GM18517 (cell line): ENCODE measurements at regions not wholly inside any gene's neighbourhood (a gene's known extent, or its start where the extent isn't known, plus 50 kb on each side); places are given as distances from the start of the nearest gene placed in this dataset.

Experiments used
- ATAC-seq: cut with Tn5 transposase; IDR thresholded peaks from one replicate; pipeline ENCODE4 v1.9.1; 2021; ENCODE audit warnings: mild to moderate bottlenecking, moderate library complexity; ENCODE audit not compliant: unreplicated experiment

DNA sequence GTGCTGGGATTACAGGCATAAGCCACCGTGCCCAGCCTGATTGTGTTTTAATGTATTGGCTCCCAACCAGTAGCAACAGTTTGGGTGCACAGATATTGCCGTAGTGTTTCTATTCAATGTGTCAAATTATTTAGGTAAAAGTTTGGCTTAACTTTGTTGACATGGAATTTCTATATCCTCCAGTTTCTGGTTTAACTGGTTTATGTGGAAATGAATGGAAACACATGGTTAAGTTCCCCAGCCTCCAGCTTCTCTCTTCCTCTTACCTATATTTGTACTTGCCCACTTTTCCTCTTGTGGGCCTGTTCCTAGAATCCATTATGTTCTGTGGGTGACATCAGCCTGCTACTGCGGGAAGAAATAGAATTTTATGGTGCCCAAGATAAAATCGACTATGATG, 53.9 kb upstream of the ESR1 start:
- no peak for ATAC-seq

DNA sequence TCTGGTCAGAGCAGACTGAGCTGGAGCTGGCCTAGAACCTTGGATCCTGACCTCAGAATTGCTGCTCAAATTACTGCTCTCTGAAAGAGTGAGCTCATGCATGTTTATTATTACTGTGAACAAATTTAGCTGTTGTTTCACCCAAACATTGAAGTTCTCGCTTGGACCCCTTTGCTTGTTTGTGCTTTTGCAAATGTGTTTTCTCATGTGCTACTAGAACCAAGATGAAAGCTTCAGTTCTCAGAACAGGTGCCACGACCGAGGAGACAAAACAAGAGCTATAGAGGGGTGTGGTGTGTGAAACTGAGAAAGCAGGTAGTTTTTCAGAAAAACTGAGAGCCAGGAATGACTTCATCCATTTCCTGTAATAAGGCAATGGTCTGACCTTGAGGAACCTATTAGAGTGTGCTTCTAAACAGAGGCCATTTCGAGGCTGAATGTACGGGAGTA, 50.0 kb upstream of the ESR1 start:
- ATAC-seq: peak; percentile 98
